Eye (tissue), 1 donor: ENCODE measurements at regions not wholly inside any gene's neighbourhood (a gene's known extent, or its start where the extent isn't known, plus 50 kb on each side); places are given as distances from the start of the nearest gene placed in this dataset.
"Not testable (repeated sequence)": the region's sequence is repeated elsewhere in the genome, so short reads cannot be mapped to it uniquely, and the experiment has no call there.

ENCODE experiments used
- DNase-seq: peaks from one replicate; pipeline ENCODE4 v3.0.0-alpha.2; 2015

DNA sequence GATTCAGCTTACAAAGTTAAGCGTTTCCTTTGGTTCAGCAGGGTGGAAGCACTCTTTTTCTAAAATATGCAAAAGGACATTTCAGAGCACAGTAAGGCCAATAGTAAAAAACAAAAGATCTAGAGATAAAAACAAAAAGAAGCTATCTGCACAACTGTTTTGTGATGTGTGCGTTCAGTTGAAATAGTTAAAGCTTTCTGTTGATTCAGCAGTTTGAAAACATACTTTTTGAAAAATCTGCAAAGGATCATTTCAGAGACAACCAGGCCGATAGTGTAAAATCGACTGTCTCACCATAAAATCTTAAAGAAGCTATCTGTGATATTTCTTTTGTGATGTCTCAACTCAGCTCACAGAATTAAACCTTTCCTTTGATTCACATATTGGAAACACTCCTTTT is 300.0 kb upstream of the ALG10B start:
- no peak for DNase-seq

GRCh38 chr12:38025916-38026315 is 290.7 kb upstream of the ALG10B start:
- DNase-seq, result no peak

GRCh38 chr12:38053113-38053512 is 263.5 kb upstream of the ALG10B start:
- no peak for DNase-seq

DNA sequence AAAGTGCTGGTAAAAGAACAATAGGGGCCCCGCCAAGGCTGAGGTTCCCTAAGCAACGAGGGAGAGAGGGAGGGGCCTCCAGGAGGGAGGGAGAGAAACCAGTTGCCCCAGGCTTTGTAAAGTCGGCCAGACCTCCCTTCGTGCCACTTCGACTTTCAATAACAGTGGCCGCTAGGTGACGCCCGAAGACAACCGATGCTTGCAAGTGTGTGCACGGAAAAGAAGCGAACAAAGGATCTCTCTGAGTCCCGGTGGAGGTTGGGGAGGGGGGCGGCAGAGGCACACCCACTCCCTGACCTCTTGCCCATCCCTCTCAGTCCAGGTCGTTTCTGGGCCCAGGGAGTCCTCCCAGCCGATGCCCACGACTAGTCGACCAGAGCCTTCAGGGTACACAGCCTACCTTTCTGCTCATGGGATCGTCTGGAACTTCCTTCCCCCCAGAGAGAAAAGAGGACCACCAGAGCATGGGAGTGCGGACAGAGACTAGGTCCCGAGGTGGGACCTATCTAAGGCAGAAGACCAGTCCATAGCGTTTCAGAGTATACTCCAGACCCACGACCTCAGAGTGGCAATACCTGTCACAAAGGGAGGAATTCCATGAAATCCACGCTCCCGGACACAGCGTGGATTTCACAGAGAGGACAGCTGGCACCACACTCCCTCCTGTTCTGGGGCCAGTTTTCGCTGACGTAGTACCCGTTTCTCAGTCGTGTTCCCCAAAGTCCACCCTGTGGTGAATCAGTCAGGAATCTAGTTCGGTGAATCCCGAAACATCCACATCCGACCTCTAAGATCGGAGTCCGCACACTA is 262.7 kb upstream of the ALG10B start:
- DNase-seq, result no peak

DNA sequence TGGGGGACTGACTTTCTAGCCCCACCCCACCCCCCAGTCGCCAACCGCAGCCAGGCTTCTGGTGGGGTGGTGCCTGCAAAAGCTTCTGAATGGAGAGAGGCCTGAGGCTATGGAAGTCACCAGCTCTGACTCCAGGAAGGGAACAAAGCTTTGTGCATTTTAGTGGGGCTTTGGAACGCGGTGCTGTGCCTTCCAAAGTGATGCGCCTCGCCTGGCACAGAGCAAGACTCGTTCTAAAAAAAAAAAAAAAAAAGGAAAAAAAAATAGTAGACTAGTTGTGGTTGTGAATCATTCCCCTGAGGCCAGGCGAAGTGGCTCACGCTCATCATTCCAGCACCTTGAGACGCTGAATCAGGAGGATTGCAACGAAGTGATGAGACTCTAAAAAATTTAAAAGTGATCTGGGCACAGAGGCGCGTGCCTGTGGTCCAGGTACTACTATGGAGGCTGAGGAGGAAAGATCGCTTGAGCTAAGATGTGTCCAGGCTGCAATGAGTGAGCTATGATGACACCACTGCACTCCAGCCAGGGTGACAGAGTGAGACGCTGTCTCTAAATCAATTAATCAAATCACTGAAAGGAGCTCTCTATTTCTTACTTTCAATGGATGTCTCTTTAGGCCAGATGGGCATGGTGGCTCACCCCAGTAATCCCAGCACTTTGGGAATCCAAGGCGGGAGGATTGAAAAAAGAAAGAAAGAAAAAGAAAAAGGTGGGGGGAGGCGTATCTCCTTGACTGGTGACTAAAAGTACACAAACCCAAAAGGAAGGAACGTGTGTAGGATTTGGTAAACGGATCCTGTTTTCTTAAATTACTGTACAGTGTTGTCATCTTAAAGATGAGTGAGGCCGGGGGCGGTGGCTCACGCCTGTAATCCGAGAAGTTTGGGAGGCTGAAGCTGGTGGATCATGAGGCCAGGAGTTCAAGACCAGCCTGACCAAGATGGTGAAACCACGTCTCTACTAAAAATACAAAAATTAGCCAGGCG is 259.6 kb upstream of the ALG10B start:
- no peak for DNase-seq

DNA sequence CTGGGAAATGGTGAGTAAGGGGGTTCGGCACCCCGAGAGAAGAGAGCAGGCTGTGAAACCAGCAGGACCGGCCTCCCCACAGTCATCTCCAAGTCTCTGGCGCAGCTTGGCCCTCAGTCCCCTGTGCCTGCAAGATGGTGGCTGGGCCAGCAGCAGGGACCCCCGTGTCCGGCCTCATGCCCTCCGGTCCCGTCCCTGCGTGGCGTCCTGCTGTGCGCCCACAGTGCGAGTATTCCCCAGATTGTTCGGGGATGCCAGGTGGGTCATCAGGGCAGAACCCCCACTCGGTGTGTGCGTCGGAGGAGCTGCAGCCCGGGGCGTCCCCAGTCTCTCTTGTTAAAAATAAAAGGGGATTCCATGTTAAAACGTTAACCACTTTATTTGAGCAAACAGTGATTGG is 216.9 kb upstream of the ALG10B start:
- DNase-seq, result no peak

GRCh38 chr12:38101753-38102152 is 214.8 kb upstream of the ALG10B start:
- no peak for DNase-seq

- no peak for DNase-seq
Observed at GRCh38 chr12:38102197-38102596, 214.4 kb upstream of the ALG10B start.

GRCh38 chr12:38110026-38110699 is 206.4 kb upstream of the ALG10B start:
- no peak for DNase-seq

GRCh38 chr12:38113991-38114390 is 202.6 kb upstream of the ALG10B start:
- no peak for DNase-seq

GRCh38 chr12:38116968-38117367 is 199.6 kb upstream of the ALG10B start:
- no peak for DNase-seq

DNA sequence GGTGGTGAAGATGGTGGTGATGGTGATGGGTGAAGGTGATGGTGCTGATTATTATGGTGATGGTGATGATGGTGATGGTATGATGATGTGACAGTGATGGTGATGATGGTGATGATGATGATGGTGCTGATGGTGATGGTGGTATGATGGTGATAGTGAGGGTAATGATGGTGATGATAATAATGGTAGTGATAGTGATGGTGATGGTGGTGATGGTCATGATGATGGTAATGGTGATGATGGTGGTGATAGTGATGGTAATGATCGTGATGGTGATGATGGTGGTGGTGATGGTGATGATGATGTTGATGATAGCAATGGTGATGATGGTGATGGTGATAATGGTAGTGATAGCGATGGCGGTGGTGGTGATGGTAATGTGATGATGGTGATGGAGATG is 197.9 kb upstream of the ALG10B start:
- no peak for DNase-seq

GRCh38 chr12:38120438-38120837 is 196.1 kb upstream of the ALG10B start:
- DNase-seq, result no peak

DNA sequence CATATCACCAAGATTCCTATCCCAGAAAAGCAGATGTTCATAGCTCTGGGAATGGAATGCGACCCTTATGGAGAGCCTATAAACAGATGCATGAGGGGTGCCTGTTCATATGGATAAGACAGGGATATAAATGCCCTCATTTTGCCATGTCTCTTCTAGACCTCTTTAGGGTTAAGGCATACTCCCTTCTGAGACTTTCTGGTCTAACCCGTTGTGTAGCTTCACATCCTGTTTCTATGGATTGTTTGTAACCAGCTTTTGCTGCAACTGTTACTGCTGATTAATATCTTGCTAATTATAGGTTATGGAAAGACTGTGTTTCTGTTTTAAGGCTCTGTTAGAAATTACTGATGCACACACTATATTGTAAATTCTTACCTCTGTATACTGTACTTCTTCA is 193.5 kb upstream of the ALG10B start:
- DNase-seq, result not testable (repeated sequence)

- DNase-seq, result no peak
Observed at GRCh38 chr12:38123566-38124246, 192.9 kb upstream of the ALG10B start.

DNA sequence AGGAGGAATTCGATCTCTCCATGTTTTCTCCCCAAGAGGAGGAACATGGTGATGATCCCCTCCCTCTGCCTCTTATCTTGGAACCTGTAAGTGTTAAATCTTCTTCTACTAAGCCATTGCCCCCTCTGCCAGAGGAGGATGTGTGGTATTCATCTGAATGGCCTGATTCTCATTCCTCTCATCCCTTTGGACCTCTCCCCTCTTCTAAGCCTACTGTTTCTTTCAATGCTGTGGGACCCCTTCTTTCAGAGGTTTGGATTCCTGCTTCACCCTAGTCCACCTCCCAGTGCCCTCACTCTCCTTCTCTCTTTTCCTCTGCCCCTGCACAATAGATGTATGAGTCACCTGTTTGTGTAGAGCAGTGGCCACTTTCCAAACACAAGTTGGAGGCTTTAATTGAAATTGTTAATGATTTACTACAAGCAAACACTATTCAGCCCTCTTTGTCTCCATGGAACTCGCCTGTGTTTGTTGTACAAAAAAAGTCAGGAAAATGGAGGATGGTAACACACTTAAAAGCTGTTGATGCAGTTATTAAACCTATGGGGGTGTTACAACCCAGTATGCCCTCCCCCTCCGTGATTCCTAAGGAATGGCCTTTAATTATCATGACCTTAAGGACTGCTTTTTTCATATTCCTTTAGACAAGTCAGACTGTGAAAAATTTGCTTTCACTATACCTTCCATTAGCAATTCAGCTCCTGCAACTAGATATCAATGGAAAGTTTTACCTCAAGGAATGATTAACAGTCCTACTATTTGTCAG is 192.1 kb upstream of the ALG10B start:
- no peak for DNase-seq

- DNase-seq, result no peak
Observed at GRCh38 chr12:38132139-38132538, 184.4 kb upstream of the ALG10B start.

DNA sequence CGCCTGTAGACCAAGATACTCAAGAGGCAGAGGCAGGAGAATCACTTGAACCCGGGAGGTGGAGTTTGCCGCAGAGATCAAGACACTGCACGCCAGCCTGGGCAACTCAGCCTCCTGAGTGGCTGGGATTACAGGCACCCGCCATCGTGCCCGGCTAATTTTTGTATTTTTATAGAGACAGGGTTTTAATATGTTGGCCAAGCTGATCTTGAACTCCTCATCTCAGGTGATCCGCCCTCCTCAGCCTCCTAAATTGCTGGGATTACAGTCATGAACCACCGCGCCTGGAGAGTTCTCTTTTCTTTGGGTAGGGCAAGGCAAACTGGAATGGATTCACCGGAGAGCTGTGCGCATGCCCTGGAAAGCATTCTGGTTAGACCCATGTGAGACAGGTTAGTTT is 179.3 kb upstream of the ALG10B start:
- no peak for DNase-seq

DNA sequence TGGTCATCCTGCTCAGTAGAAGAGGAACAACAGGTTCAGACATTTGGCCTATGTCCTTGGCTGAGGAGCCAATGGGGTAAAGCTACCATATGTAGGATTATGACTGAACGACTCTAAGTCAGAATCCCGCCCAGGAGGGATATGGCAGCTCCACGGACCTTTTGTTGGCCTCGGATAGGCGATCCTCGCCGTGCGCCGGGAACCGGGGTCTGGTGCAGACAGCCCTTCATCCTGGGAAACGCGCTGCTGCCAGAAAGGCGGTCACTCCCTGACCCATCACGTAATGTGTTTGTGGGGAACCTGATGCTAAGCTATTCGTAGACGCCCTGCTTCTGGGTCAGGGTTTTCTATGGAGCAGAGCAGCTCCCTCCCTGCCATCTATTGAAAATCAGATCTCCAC is 178.9 kb upstream of the ALG10B start:
- DNase-seq, result no peak

- peak; percentile 80 for DNase-seq
Observed at GRCh38 chr12:38138225-38139221, 178.1 kb upstream of the ALG10B start.

DNA sequence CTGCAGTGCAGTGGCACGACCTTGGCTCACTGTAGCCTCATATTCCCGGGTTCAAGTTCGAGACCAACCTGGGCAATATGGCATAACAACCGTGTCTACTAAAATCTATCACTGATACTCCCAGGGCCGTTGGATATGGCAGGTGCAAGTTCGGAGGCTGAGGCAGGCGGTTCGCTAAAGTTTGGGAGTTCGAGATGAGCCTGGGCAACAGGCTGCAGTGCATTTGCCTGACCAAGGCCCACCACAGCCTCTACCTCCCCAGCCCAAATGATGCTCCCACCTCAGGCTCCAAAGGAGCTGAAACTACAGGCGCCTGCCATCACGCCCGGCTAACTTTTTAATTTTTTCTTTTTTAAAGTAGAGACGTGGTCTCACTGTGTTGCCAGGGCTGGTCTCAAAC is 177.1 kb upstream of the ALG10B start:
- no peak for DNase-seq
